SK-N-SH (cell line): ENCODE measurements at regions not wholly inside any gene's neighbourhood (a gene's known extent, or its start where the extent isn't known, plus 50 kb on each side); places are given as distances from the start of the nearest gene placed in this dataset.
"Not testable (repeated sequence)": the region's sequence is repeated elsewhere in the genome, so short reads cannot be mapped to it uniquely, and the experiment has no call there.

ENCODE experiments used
- CTCF ChIP-seq: fragments of 200-600 bp; sonication (generic); IDR thresholded peaks from 2 replicates; pipeline ENCODE4 v1.6.1; 2017; ENCODE audit warnings: antibody characterized with exemption, mild to moderate bottlenecking, moderate library complexity
- EP300 ChIP-seq, 2 experiments: IDR thresholded peaks; 2 replicates each; pipeline versions ENCODE4 v1.4.0 to v1.6.1; 2012; ENCODE audit warnings: borderline replicate concordance in 1 of 2, low read depth in 1 of 2, low read length in 1 of 2
- EZH2phosphoT487 ChIP-seq: fragments of 200-600 bp; sonication (generic); IDR thresholded peaks from 2 replicates; pipeline ENCODE4 v1.6.1; 2017; ENCODE audit warnings: low read depth, mixed run types, mild to moderate bottlenecking, antibody characterized with exemption, moderate library complexity, borderline replicate concordance
- FOXJ3 ChIP-seq: sonication (generic); formaldehyde crosslinking; IDR thresholded peaks from 2 replicates; pipeline ENCODE4 v1.5.1; 2020; ENCODE audit warnings: mild to moderate bottlenecking, missing genetic modification reagents
- JUND ChIP-seq: IDR thresholded peaks from 2 replicates; pipeline ENCODE4 v1.4.0; 2012
- MAX ChIP-seq: IDR thresholded peaks from 2 replicates; pipeline ENCODE4 v1.4.0; 2012; ENCODE audit warnings: low read depth
- NFIC ChIP-seq: IDR thresholded peaks from 2 replicates; pipeline ENCODE4 v1.4.0; 2012; ENCODE audit warnings: borderline replicate concordance
- RAD21 ChIP-seq: IDR thresholded peaks from 2 replicates; pipeline ENCODE4 v1.6.1; 2012; ENCODE audit warnings: mild to moderate bottlenecking, low read length
- RXRA ChIP-seq: IDR thresholded peaks from 2 replicates; pipeline ENCODE4 v1.4.0; 2012; ENCODE audit warnings: low read depth, mild to moderate bottlenecking, borderline replicate concordance
- TAF1 ChIP-seq: IDR thresholded peaks from 2 replicates; pipeline ENCODE4 v1.6.1; 2012; ENCODE audit warnings: low read depth, mild to moderate bottlenecking, low read length, moderate library complexity, borderline replicate concordance
- USF2 ChIP-seq: fragments of 150-350 bp; IDR thresholded peaks from 2 replicates; pipeline ENCODE4 v1.6.1; 2017; ENCODE audit warnings: antibody characterized with exemption, low read length, low read depth, borderline replicate concordance

- not testable (repeated sequence) for TF ChIP-seq RAD21; MAX; NFIC; EP300 (IDR thresholded peaks at IDR 0.05; ENCODE audit: borderline replicate concordance in 1 of 2, low read depth in 1 of 2, low read length in 1 of 2); USF2; JUND; RXRA; TAF1; FOXJ3 (CRISPR knock-in tag); EZH2phosphoT487
- TF ChIP-seq CTCF: peak; percentile 42
Observed at GRCh38 chr10:133785846-133786602, 159.4 kb upstream of the FRG2B start.
